ENCODE measurements at regions not wholly inside any gene's neighbourhood (a gene's known extent, or its start where the extent isn't known, plus 50 kb on each side); places are given as distances from the start of the nearest gene placed in this dataset.
"Not testable (repeated sequence)": the region's sequence is repeated elsewhere in the genome, so short reads cannot be mapped to it uniquely, and the experiment has no call there.

GRCh38 chr12:115371711-115372110, 687.7 kb upstream of the TBX3 start:
- no peaks in the 10 kb centered on the region for H3K36me3 ChIP-seq
- ATAC-seq (ENCODE audit: low FRiP score in 2 of 2) (no peak), DNase-seq (no peak)
- 89 to 91% methylated on average over 4 of the region's 4 CpGs for WGBS, 2 donors
- no peak overlapping the region for H3K27ac ChIP-seq
- H3K4me3 ChIP-seq = no peak overlapping the region
- no peaks in the 10 kb centered on the region for H3K4me1 ChIP-seq
- no peaks in the 10 kb centered on the region for H3K27me3 ChIP-seq
- TF ChIP-seq POLR2AphosphoS5 (IDR thresholded peaks at IDR 0.05) = no peak
- TF ChIP-seq CTCF (IDR thresholded peaks at IDR 0.05) = no peak
- no peak for TF ChIP-seq POLR2A (IDR thresholded peaks at IDR 0.05)
- no peak for TF ChIP-seq EP300 (IDR thresholded peaks at IDR 0.05)
- H3K9me3 ChIP-seq = no peaks in the 10 kb centered on the region

- no peak for DNase-seq
- Histone ChIP-seq H3K4me1 (no peaks in the 10 kb centered on the region), H3K4me3 (no peak overlapping the region), H3K9me3 (no peaks in the 10 kb centered on the region), H3K27ac (no peak overlapping the region), H3K36me3 (no peaks in the 10 kb centered on the region), H3K27me3 (no peaks in the 10 kb centered on the region)
- WGBS, 2 donors = 74 to 79% methylated on average over 6 of the region's 6 CpGs
- TF ChIP-seq EP300 (IDR thresholded peaks at IDR 0.05) (no peak), CTCF (IDR thresholded peaks at IDR 0.05) (no peak), POLR2A (IDR thresholded peaks at IDR 0.05) (no peak), POLR2AphosphoS5 (IDR thresholded peaks at IDR 0.05) (no peak)
- no peak for ATAC-seq (ENCODE audit: low FRiP score in 2 of 2)
These were observed 686.7 kb upstream of the TBX3 start for GRCh38 chr12:115370650-115371049.

- TF ChIP-seq EP300 (IDR thresholded peaks at IDR 0.05) = no peak
- Histone ChIP-seq H3K27ac (no peak overlapping the region), H3K4me3 (no peak overlapping the region), H3K27me3 (no peaks in the 10 kb centered on the region), H3K36me3 (no peaks in the 10 kb centered on the region), H3K4me1 (no peaks in the 10 kb centered on the region), H3K9me3 (no peaks in the 10 kb centered on the region)
- WGBS, 2 donors = 82 to 85% methylated on average over 3 of the region's 3 CpGs
- ATAC-seq (ENCODE audit: low FRiP score in 2 of 2) (no peak), DNase-seq (no peak)
These were observed 686.2 kb upstream of the TBX3 start for GRCh38 chr12:115370207-115370606.

DNA sequence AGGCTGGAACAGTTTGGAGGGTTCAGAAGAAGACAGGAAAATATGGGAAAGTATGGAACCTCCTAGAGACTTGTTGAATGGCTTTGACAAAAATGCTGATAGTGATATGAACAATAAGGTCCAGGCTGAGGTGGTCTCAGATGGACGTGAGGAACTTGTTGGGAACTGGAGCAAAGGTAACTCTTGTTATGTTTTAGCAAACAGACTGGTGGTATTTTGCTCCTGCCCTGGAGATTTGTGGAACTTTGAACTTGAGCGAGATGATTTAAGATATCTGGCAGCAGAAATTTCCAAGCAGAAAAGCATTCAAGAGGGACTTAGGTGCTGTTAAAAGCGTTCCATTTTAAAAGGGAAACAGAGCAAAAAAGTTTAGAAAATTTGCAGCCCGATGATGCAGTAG, 682.3 kb upstream of the TBX3 start:
- not testable (repeated sequence) for H3K36me3 ChIP-seq; H3K27me3 ChIP-seq; ATAC-seq (ENCODE audit: low FRiP score in 2 of 2); H3K4me1 ChIP-seq; DNase-seq; H3K9me3 ChIP-seq; H3K4me3 ChIP-seq; H3K27ac ChIP-seq
- WGBS, 2 donors = 82 to 91% methylated on average over 4 of the region's 4 CpGs

- not testable (repeated sequence) for DNase-seq; ATAC-seq (ENCODE audit: low FRiP score in 2 of 2); H3K9me3 ChIP-seq; H3K4me3 ChIP-seq; H3K36me3 ChIP-seq; H3K4me1 ChIP-seq; H3K27ac ChIP-seq; H3K27me3 ChIP-seq
- 70 to 85% methylated on average over 4 of the region's 4 CpGs for WGBS, 2 donors
These were observed 681.8 kb upstream of the TBX3 start for GRCh38 chr12:115365765-115366164.

- no peak overlapping the region for H3K27ac ChIP-seq
- H3K36me3 ChIP-seq = no peaks in the 10 kb centered on the region
- no peaks in the 10 kb centered on the region for H3K9me3 ChIP-seq
- no peak overlapping the region for H3K4me3 ChIP-seq
- TF ChIP-seq POLR2AphosphoS5 (IDR thresholded peaks at IDR 0.05) = no peak
- TF ChIP-seq EP300 (IDR thresholded peaks at IDR 0.05) = no peak
- TF ChIP-seq POLR2A (IDR thresholded peaks at IDR 0.05) = no peak
- no peak for TF ChIP-seq CTCF (IDR thresholded peaks at IDR 0.05)
- WGBS, 2 donors = 44 to 55% methylated on average over 3 of the region's 3 CpGs
- H3K4me1 ChIP-seq = no peaks in the 10 kb centered on the region
- ATAC-seq (ENCODE audit: low FRiP score in 2 of 2) (no peak), DNase-seq (no peak)
- no peaks in the 10 kb centered on the region for H3K27me3 ChIP-seq
These were observed 680.9 kb upstream of the TBX3 start for GRCh38 chr12:115364921-115365320.

Measured in upper lobe of left lung (tissue), 6 donors.